Loucy (cell line): ENCODE measurements at regions not wholly inside any gene's neighbourhood (a gene's known extent, or its start where the extent isn't known, plus 50 kb on each side); places are given as distances from the start of the nearest gene placed in this dataset.

Experiments
- H2AFZ ChIP-seq: fragments of 200-600 bp; sonication (generic); 2 replicates; pipeline ENCODE4 v1.6.0; 2016; ENCODE audit warnings: antibody characterized with exemption, mild to moderate bottlenecking, low read length, moderate library complexity
- H3F3A ChIP-seq: fragments of 200-600 bp; 2 replicates; pipeline ENCODE4 v1.6.0; 2016; ENCODE audit warnings: antibody characterized with exemption, low read depth, mild to moderate bottlenecking
- H3K27me3 ChIP-seq: fragments of 200-600 bp; sonication (generic); 2 replicates; pipeline ENCODE4 v1.6.1; 2014; ENCODE audit warnings: low read length, mild to moderate bottlenecking; ENCODE audit not compliant: insufficient read depth, poor library complexity, severe bottlenecking
- H3K36me3 ChIP-seq: fragments of 200-600 bp; sonication (generic); 2 replicates; pipeline ENCODE4 v1.6.1; 2016; ENCODE audit warnings: low read length; ENCODE audit not compliant: insufficient read depth
- H3K4me1 ChIP-seq: fragments of 200-600 bp; sonication (generic); 2 replicates; pipeline ENCODE4 v1.5.1; 2014; ENCODE audit warnings: low read length, mild to moderate bottlenecking; ENCODE audit not compliant: insufficient read depth, poor library complexity, severe bottlenecking
- H3K4me2 ChIP-seq: fragments of 200-600 bp; sonication (generic); 2 replicates; pipeline ENCODE4 v1.6.0; 2014; ENCODE audit warnings: antibody characterized with exemption, low read length, low read depth, mild to moderate bottlenecking; ENCODE audit not compliant: poor library complexity, severe bottlenecking
- H3K4me3 ChIP-seq: fragments of 200-600 bp; sonication (generic); 2 replicates; pipeline ENCODE4 v1.5.1; 2014; ENCODE audit warnings: low read length, mild to moderate bottlenecking, mixed read lengths; ENCODE audit not compliant: poor library complexity, severe bottlenecking
- H3K79me2 ChIP-seq: fragments of 200-600 bp; sonication (generic); 2 replicates; pipeline ENCODE4 v1.6.1; 2014; ENCODE audit warnings: low read length; ENCODE audit not compliant: insufficient read depth
- H3K9ac ChIP-seq: fragments of 200-600 bp; sonication (generic); 2 replicates; pipeline ENCODE4 v1.6.0; 2014; ENCODE audit warnings: mild to moderate bottlenecking, low read depth, low read length, moderate library complexity; ENCODE audit not compliant: poor library complexity, severe bottlenecking
- H3K9me2 ChIP-seq: fragments of 200-600 bp; sonication (generic); replicated peaks from 2 replicates; pipeline ENCODE4 v1.6.1; 2016; ENCODE audit warnings: low read depth, low read length, mixed read lengths
- H3K9me3 ChIP-seq: fragments of 200-600 bp; sonication (generic); 2 replicates; pipeline ENCODE4 v1.6.1; 2014; ENCODE audit warnings: mild to moderate bottlenecking, antibody characterized with exemption, low read length, low read depth; ENCODE audit not compliant: insufficient read depth
- H4K20me1 ChIP-seq: fragments of 200-600 bp; sonication (generic); 2 replicates; pipeline ENCODE4 v1.6.0; 2014; ENCODE audit warnings: antibody characterized with exemption, low read length, mild to moderate bottlenecking; ENCODE audit not compliant: insufficient read depth, poor library complexity, severe bottlenecking
- CTCF ChIP-seq: fragments of 200-600 bp; sonication (generic); conservative IDR thresholded peaks from 2 replicates; pipeline ENCODE4 v1.5.1; 2014; ENCODE audit warnings: mild to moderate bottlenecking, antibody characterized with exemption, low read length
- EZH2phosphoT487 ChIP-seq: fragments of 200-600 bp; IDR thresholded peaks from 2 replicates; pipeline ENCODE4 v1.6.1; 2018; ENCODE audit warnings: antibody characterized with exemption, mild to moderate bottlenecking, moderate library complexity, borderline replicate concordance

GRCh38 chr6:99813565-99813964, 180.5 kb downstream of the MCHR2 start:
- no peaks in the 10 kb centered on the region for H3K9me2 ChIP-seq
- no peaks in the 10 kb centered on the region for H3F3A ChIP-seq
- no peaks in the 10 kb centered on the region for H3K4me1 ChIP-seq
- H4K20me1 ChIP-seq: no peaks in the 10 kb centered on the region
- H2AFZ ChIP-seq: no peak overlapping the region
- H3K27me3 ChIP-seq: no peaks in the 10 kb centered on the region
- TF ChIP-seq CTCF (no peak), EZH2phosphoT487 (no peak)
- no peak overlapping the region for H3K4me2 ChIP-seq
- no peaks in the 10 kb centered on the region for H3K36me3 ChIP-seq
- no peak overlapping the region for H3K4me3 ChIP-seq
- no peaks in the 10 kb centered on the region for H3K79me2 ChIP-seq
- no peaks in the 10 kb centered on the region for H3K9me3 ChIP-seq
- no peak overlapping the region for H3K9ac ChIP-seq

GRCh38 chr6:99814230-99814928, 179.6 kb downstream of the MCHR2 start:
- no peak overlapping the region for H3K4me3 ChIP-seq
- no peaks in the 10 kb centered on the region for H3F3A ChIP-seq
- H3K9ac ChIP-seq: no peak overlapping the region
- H3K9me3 ChIP-seq: no peaks in the 10 kb centered on the region
- H2AFZ ChIP-seq: no peak overlapping the region
- no peaks in the 10 kb centered on the region for H3K36me3 ChIP-seq
- H3K9me2 ChIP-seq: no peaks in the 10 kb centered on the region
- TF ChIP-seq CTCF (no peak), EZH2phosphoT487 (no peak)
- H3K4me2 ChIP-seq: no peak overlapping the region
- no peaks in the 10 kb centered on the region for H3K4me1 ChIP-seq
- H3K27me3 ChIP-seq: no peaks in the 10 kb centered on the region
- H3K79me2 ChIP-seq: no peaks in the 10 kb centered on the region
- no peaks in the 10 kb centered on the region for H4K20me1 ChIP-seq

- Histone ChIP-seq H2AFZ (no peak overlapping the region), H3K79me2 (no peaks in the 10 kb centered on the region), H3K4me2 (no peak overlapping the region)
Observed at GRCh38 chr6:99816795-99817194, 177.2 kb downstream of the MCHR2 start.

More at GRCh38 chr6:99816795-99817194, 177.2 kb downstream of the MCHR2 start:
- no peaks in the 10 kb centered on the region for H3K9me2 ChIP-seq
- no peak overlapping the region for H3K4me3 ChIP-seq
- no peaks in the 10 kb centered on the region for H3K36me3 ChIP-seq
- H4K20me1 ChIP-seq: no peaks in the 10 kb centered on the region
- H3K9me3 ChIP-seq: no peaks in the 10 kb centered on the region
- no peaks in the 10 kb centered on the region for H3F3A ChIP-seq
- H3K9ac ChIP-seq: no peak overlapping the region
- H3K4me1 ChIP-seq: no peaks in the 10 kb centered on the region
- H3K27me3 ChIP-seq: no peaks in the 10 kb centered on the region
- TF ChIP-seq EZH2phosphoT487: no peak
- no peak for TF ChIP-seq CTCF
